GM23338 (cell line): ENCODE measurements at regions not wholly inside any gene's neighbourhood (a gene's known extent, or its start where the extent isn't known, plus 50 kb on each side); places are given as distances from the start of the nearest gene placed in this dataset.

Experiments
- ATAC-seq: fragments of 200-7000 bp; cut with Tn5 transposase; 3 replicates; pipeline ENCODE4 v1.9.1; 2020
- DNase-seq: peaks from one replicate; pipeline ENCODE4 v3.0.0-alpha.2; 2015; ENCODE audit warnings: low spot score
- H2AFZ ChIP-seq: fragments of 200-600 bp; sonication (generic); 2 replicates; pipeline ENCODE4 v1.8.0; 2016; ENCODE audit warnings: antibody characterized with exemption, mild to moderate bottlenecking, moderate library complexity
- H3F3A ChIP-seq: fragments of 200-600 bp; sonication (generic); replicated peaks from 2 replicates; pipeline ENCODE4 v1.8.0; 2017; ENCODE audit warnings: antibody characterized with exemption, mixed run types, low read depth
- H3K27ac ChIP-seq: fragments of 200-600 bp; sonication (generic); 2 replicates; pipeline ENCODE4 v1.6.1; 2016; ENCODE audit warnings: low read depth
- H3K27me3 ChIP-seq: fragments of 200-600 bp; sonication (generic); 2 replicates; pipeline ENCODE4 v1.8.0; 2016; ENCODE audit warnings: mild to moderate bottlenecking, mixed run types, moderate library complexity; ENCODE audit not compliant: insufficient read depth
- H3K36me3 ChIP-seq: fragments of 200-600 bp; sonication (generic); 2 replicates; pipeline ENCODE4 v1.8.0; 2016; ENCODE audit warnings: mild to moderate bottlenecking; ENCODE audit not compliant: insufficient read depth
- H3K4me1 ChIP-seq: fragments of 200-600 bp; sonication (generic); 2 replicates; pipeline ENCODE4 v1.8.0; 2016; ENCODE audit warnings: mild to moderate bottlenecking, moderate library complexity; ENCODE audit not compliant: insufficient read depth
- H3K4me2 ChIP-seq: fragments of 200-600 bp; sonication (generic); 2 replicates; pipeline ENCODE4 v1.7.1; 2017; ENCODE audit warnings: mixed run types
- H3K4me3 ChIP-seq: fragments of 200-600 bp; sonication (generic); 2 replicates; pipeline ENCODE4 v1.6.1; 2016; ENCODE audit warnings: mixed run types
- H3K79me2 ChIP-seq: fragments of 200-600 bp; sonication (generic); replicated peaks from 2 replicates; pipeline ENCODE4 v1.8.0; 2017; ENCODE audit warnings: mild to moderate bottlenecking; ENCODE audit not compliant: insufficient read depth
- H3K9me2 ChIP-seq: fragments of 200-600 bp; sonication (generic); 2 replicates; pipeline ENCODE4 v1.8.0; 2017; ENCODE audit not compliant: insufficient read depth
- H4K20me1 ChIP-seq: fragments of 200-600 bp; sonication (generic); replicated peaks from 2 replicates; pipeline ENCODE4 v1.8.0; 2017; ENCODE audit warnings: mild to moderate bottlenecking; ENCODE audit not compliant: insufficient read depth
- H3K27ac Mint-ChIP-seq: 2 replicates; pipeline ENCODE4 v1.8.0; 2020; ENCODE audit warnings: inconsistent platforms, mild to moderate bottlenecking, moderate library complexity, mixed read lengths
- H3K27me3 Mint-ChIP-seq: 3 replicates; pipeline ENCODE4 v1.8.0; 2022; ENCODE audit warnings: low read depth, mild to moderate bottlenecking, moderate library complexity, mixed read lengths, inconsistent platforms; ENCODE audit not compliant: insufficient read depth, poor library complexity
- H3K36me3 Mint-ChIP-seq: 3 replicates; pipeline ENCODE4 v1.8.0; 2021; ENCODE audit warnings: low read depth, mild to moderate bottlenecking, inconsistent platforms, moderate library complexity, mixed read lengths
- H3K4me1 Mint-ChIP-seq: 3 replicates; pipeline ENCODE4 v1.8.0; 2020; ENCODE audit warnings: mild to moderate bottlenecking, inconsistent platforms, mixed read lengths
- H3K4me3 Mint-ChIP-seq: 3 replicates; pipeline ENCODE4 v1.8.0; 2021; ENCODE audit warnings: moderate library complexity, mild to moderate bottlenecking, inconsistent platforms, mixed read lengths
- H3K9me3 Mint-ChIP-seq: 3 replicates; pipeline ENCODE4 v1.8.0; 2020; ENCODE audit warnings: moderate library complexity, mild to moderate bottlenecking, inconsistent platforms, mixed read lengths
- CREB1 ChIP-seq: fragments of 250-450 bp; sonication (Bioruptor Pico); IDR thresholded peaks from 2 replicates; pipeline ENCODE4 v1.5.0; 2020; ENCODE audit warnings: low read depth, mild to moderate bottlenecking, moderate library complexity
- EZH2 ChIP-seq: fragments of 200-600 bp; sonication (generic); IDR thresholded peaks from one replicate; pipeline ENCODE4 v1.8.0; 2017; ENCODE audit warnings: antibody characterized with exemption, mild to moderate bottlenecking, low read depth; ENCODE audit not compliant: unreplicated experiment
- EZH2phosphoT487 ChIP-seq: fragments of 200-600 bp; sonication (generic); IDR thresholded peaks from one replicate; pipeline ENCODE4 v1.8.1; 2018; ENCODE audit warnings: antibody characterized with exemption; ENCODE audit not compliant: unreplicated experiment
- JUNB ChIP-seq: IDR thresholded peaks from one replicate; pipeline ENCODE4 v1.6.1; 2016; ENCODE audit warnings: antibody characterized with exemption; ENCODE audit not compliant: unreplicated experiment
- NANOG ChIP-seq: IDR thresholded peaks from 2 replicates; pipeline ENCODE4 v1.6.1; 2016; ENCODE audit warnings: antibody characterized with exemption, borderline replicate concordance
- POLR2AphosphoS5 ChIP-seq: IDR thresholded peaks from 2 replicates; pipeline ENCODE4 v1.6.1; 2016; ENCODE audit warnings: antibody characterized with exemption, low read depth
- STAT1 ChIP-seq: IDR thresholded peaks from one replicate; pipeline ENCODE4 v1.6.1; 2016; ENCODE audit warnings: antibody characterized with exemption; ENCODE audit not compliant: unreplicated experiment
- ZNF114 ChIP-seq: fragments of 250-450 bp; sonication (Bioruptor Pico); IDR thresholded peaks from 2 replicates; pipeline ENCODE4 v1.5.0; 2020; ENCODE audit warnings: mild to moderate bottlenecking, moderate library complexity
- ZNF331 ChIP-seq: fragments of 250-450 bp; sonication (Bioruptor Pico); IDR thresholded peaks from 2 replicates; pipeline ENCODE4 v1.5.0; 2020; ENCODE audit warnings: low read depth, mild to moderate bottlenecking, moderate library complexity
- TF ChIP-seq, protein P1 (sequence below): IDR thresholded peaks from 2 replicates; pipeline ENCODE4 v1.6.1; 2016; ENCODE audit warnings: antibody characterized with exemption
- TF ChIP-seq, protein P2 (sequence below): fragments of 250-450 bp; sonication (Bioruptor Pico); IDR thresholded peaks from 2 replicates; pipeline ENCODE4 v1.5.0; 2020; ENCODE audit warnings: mild to moderate bottlenecking, moderate library complexity
- TF ChIP-seq, protein P3 (sequence below): IDR thresholded peaks from one replicate; pipeline ENCODE4 v1.6.1; 2018; ENCODE audit warnings: antibody characterized with exemption; ENCODE audit not compliant: unreplicated experiment
- TF ChIP-seq, protein P4 (sequence below), 2 experiments: fragments of 200-600 bp in 1 of 2; sonication (generic) in 1 of 2; conservative IDR thresholded peaks; 2 replicates each; pipeline versions ENCODE4 v1.5.1 to v1.6.1; 2016 to 2017; ENCODE audit warnings: antibody characterized with exemption in 2 of 2, low read depth in 2 of 2, mild to moderate bottlenecking in 2 of 2, moderate library complexity in 1 of 2

DNA sequence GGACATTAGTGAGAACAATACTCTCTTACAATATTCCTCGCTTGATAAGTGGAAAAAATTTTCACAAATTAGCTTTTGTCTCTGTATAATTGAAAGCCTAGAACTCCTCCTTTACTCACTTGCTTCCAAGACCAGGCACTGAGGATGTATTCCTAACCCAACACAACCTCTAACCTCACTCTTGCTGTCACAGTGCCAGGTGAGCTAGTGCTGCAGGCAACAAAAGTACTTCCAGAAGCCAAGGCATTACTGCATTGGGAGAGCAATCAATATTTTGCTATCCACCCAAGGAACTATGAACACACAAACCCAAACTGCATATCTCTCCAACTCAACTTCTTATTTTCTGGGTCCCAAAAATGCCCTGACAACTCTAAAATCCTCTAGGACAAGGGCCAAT lies 1081.0 kb downstream of the VRK1 start:
- ATAC-seq (no peak), DNase-seq (no peak)
- Mint-ChIP-seq H3K4me1 (peaks cover 14% of the 10 kb centered on the region; the same call in 2 of the 3 replicates), H3K27me3 (peaks cover 4% of the 10 kb centered on the region), H3K36me3 (no peaks in the 10 kb centered on the region), H3K9me3 (no peaks in the 10 kb centered on the region), H3K27ac (no peak overlapping the region), H3K4me3 (no peak overlapping the region)
- Histone ChIP-seq H3K27ac (no peak overlapping the region), H2AFZ (no peak overlapping the region), H3K4me2 (no peak overlapping the region), H4K20me1 (no peaks in the 10 kb centered on the region), H3K27me3 (no peaks in the 10 kb centered on the region), H3K4me3 (no peak overlapping the region), H3K4me1 (no peaks in the 10 kb centered on the region), H3F3A (no peaks in the 10 kb centered on the region), H3K9me2 (0 out of 2 replicates have a peak, but pooled peaks cover 3% of the 10 kb centered on the region), H3K79me2 (no peaks in the 10 kb centered on the region), H3K36me3 (no peaks in the 10 kb centered on the region)
- TF ChIP-seq, protein P1, sequence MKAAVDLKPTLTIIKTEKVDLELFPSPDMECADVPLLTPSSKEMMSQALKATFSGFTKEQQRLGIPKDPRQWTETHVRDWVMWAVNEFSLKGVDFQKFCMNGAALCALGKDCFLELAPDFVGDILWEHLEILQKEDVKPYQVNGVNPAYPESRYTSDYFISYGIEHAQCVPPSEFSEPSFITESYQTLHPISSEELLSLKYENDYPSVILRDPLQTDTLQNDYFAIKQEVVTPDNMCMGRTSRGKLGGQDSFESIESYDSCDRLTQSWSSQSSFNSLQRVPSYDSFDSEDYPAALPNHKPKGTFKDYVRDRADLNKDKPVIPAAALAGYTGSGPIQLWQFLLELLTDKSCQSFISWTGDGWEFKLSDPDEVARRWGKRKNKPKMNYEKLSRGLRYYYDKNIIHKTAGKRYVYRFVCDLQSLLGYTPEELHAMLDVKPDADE, result no peak
- TF ChIP-seq ZNF114 (no peak), EZH2 (no peak), CREB1 (CRISPR knock-in tag) (no peak), STAT1 (no peak), EZH2phosphoT487 (no peak), ZNF331 (CRISPR knock-in tag) (no peak), POLR2AphosphoS5 (no peak), JUNB (no peak), NANOG (no peak)
- TF ChIP-seq, protein P2, sequence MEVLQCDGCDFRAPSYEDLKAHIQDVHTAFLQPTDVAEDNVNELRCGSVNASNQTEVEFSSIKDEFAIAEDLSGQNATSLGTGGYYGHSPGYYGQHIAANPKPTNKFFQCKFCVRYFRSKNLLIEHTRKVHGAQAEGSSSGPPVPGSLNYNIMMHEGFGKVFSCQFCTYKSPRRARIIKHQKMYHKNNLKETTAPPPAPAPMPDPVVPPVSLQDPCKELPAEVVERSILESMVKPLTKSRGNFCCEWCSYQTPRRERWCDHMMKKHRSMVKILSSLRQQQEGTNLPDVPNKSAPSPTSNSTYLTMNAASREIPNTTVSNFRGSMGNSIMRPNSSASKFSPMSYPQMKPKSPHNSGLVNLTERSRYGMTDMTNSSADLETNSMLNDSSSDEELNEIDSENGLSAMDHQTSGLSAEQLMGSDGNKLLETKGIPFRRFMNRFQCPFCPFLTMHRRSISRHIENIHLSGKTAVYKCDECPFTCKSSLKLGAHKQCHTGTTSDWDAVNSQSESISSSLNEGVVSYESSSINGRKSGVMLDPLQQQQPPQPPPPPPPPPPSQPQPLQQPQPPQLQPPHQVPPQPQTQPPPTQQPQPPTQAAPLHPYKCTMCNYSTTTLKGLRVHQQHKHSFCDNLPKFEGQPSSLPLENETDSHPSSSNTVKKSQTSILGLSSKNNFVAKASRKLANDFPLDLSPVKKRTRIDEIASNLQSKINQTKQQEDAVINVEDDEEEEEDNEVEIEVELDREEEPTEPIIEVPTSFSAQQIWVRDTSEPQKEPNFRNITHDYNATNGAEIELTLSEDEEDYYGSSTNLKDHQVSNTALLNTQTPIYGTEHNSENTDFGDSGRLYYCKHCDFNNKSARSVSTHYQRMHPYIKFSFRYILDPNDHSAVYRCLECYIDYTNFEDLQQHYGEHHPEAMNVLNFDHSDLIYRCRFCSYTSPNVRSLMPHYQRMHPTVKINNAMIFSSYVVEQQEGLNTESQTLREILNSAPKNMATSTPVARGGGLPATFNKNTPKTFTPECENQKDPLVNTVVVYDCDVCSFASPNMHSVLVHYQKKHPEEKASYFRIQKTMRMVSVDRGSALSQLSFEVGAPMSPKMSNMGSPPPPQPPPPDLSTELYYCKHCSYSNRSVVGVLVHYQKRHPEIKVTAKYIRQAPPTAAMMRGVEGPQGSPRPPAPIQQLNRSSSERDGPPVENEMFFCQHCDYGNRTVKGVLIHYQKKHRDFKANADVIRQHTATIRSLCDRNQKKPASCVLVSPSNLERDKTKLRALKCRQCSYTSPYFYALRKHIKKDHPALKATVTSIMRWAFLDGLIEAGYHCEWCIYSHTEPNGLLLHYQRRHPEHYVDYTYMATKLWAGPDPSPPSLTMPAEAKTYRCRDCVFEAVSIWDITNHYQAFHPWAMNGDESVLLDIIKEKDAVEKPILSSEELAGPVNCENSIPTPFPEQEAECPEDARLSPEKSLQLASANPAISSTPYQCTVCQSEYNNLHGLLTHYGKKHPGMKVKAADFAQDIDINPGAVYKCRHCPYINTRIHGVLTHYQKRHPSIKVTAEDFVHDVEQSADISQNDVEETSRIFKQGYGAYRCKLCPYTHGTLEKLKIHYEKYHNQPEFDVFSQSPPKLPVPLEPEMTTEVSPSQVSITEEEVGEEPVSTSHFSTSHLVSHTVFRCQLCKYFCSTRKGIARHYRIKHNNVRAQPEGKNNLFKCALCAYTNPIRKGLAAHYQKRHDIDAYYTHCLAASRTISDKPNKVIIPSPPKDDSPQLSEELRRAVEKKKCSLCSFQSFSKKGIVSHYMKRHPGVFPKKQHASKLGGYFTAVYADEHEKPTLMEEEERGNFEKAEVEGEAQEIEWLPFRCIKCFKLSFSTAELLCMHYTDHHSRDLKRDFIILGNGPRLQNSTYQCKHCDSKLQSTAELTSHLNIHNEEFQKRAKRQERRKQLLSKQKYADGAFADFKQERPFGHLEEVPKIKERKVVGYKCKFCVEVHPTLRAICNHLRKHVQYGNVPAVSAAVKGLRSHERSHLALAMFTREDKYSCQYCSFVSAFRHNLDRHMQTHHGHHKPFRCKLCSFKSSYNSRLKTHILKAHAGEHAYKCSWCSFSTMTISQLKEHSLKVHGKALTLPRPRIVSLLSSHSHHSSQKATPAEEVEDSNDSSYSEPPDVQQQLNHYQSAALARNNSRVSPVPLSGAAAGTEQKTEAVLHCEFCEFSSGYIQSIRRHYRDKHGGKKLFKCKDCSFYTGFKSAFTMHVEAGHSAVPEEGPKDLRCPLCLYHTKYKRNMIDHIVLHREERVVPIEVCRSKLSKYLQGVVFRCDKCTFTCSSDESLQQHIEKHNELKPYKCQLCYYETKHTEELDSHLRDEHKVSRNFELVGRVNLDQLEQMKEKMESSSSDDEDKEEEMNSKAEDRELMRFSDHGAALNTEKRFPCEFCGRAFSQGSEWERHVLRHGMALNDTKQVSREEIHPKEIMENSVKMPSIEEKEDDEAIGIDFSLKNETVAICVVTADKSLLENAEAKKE (CRISPR knock-in tag), result no peak
- TF ChIP-seq, protein P3, sequence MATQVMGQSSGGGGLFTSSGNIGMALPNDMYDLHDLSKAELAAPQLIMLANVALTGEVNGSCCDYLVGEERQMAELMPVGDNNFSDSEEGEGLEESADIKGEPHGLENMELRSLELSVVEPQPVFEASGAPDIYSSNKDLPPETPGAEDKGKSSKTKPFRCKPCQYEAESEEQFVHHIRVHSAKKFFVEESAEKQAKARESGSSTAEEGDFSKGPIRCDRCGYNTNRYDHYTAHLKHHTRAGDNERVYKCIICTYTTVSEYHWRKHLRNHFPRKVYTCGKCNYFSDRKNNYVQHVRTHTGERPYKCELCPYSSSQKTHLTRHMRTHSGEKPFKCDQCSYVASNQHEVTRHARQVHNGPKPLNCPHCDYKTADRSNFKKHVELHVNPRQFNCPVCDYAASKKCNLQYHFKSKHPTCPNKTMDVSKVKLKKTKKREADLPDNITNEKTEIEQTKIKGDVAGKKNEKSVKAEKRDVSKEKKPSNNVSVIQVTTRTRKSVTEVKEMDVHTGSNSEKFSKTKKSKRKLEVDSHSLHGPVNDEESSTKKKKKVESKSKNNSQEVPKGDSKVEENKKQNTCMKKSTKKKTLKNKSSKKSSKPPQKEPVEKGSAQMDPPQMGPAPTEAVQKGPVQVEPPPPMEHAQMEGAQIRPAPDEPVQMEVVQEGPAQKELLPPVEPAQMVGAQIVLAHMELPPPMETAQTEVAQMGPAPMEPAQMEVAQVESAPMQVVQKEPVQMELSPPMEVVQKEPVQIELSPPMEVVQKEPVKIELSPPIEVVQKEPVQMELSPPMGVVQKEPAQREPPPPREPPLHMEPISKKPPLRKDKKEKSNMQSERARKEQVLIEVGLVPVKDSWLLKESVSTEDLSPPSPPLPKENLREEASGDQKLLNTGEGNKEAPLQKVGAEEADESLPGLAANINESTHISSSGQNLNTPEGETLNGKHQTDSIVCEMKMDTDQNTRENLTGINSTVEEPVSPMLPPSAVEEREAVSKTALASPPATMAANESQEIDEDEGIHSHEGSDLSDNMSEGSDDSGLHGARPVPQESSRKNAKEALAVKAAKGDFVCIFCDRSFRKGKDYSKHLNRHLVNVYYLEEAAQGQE, result no peak
- TF ChIP-seq, protein P4, sequence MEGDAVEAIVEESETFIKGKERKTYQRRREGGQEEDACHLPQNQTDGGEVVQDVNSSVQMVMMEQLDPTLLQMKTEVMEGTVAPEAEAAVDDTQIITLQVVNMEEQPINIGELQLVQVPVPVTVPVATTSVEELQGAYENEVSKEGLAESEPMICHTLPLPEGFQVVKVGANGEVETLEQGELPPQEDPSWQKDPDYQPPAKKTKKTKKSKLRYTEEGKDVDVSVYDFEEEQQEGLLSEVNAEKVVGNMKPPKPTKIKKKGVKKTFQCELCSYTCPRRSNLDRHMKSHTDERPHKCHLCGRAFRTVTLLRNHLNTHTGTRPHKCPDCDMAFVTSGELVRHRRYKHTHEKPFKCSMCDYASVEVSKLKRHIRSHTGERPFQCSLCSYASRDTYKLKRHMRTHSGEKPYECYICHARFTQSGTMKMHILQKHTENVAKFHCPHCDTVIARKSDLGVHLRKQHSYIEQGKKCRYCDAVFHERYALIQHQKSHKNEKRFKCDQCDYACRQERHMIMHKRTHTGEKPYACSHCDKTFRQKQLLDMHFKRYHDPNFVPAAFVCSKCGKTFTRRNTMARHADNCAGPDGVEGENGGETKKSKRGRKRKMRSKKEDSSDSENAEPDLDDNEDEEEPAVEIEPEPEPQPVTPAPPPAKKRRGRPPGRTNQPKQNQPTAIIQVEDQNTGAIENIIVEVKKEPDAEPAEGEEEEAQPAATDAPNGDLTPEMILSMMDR (conservative IDR thresholded peaks at IDR 0.05; ENCODE audit: low read depth in 2 of 2), result no peak
